ENCODE measurements at regions not wholly inside any gene's neighbourhood (a gene's known extent, or its start where the extent isn't known, plus 50 kb on each side); places are given as distances from the start of the nearest gene placed in this dataset.

- peaks cover 7% of the 10 kb centered on the region for H3K9me3 Mint-ChIP-seq
- H3K4me1 Mint-ChIP-seq = no peaks in the 10 kb centered on the region
- no peak overlapping the region for H3K27ac Mint-ChIP-seq
- no peak for ATAC-seq
- no peak overlapping the region for H3K4me3 Mint-ChIP-seq
- H3K36me3 Mint-ChIP-seq = no peaks in the 10 kb centered on the region
- H3K27me3 Mint-ChIP-seq = no peaks in the 10 kb centered on the region
These were observed 174.7 kb upstream of the LYZL1 start for GRCh38 chr10:29114141-29114540.

- ATAC-seq = no peak
- Mint-ChIP-seq H3K27ac (no peak overlapping the region), H3K4me1 (no peaks in the 10 kb centered on the region), H3K27me3 (no peaks in the 10 kb centered on the region), H3K9me3 (peaks cover 9% of the 10 kb centered on the region), H3K4me3 (no peak overlapping the region), H3K36me3 (no peaks in the 10 kb centered on the region)
These were observed 171.1 kb upstream of the LYZL1 start for GRCh38 chr10:29117781-29118180.

- ATAC-seq = no peak
- Mint-ChIP-seq H3K27ac (no peak overlapping the region), H3K9me3 (peaks cover 9% of the 10 kb centered on the region), H3K36me3 (no peaks in the 10 kb centered on the region), H3K27me3 (no peaks in the 10 kb centered on the region), H3K4me3 (no peak overlapping the region), H3K4me1 (no peaks in the 10 kb centered on the region)
These were observed 169.5 kb upstream of the LYZL1 start for GRCh38 chr10:29119374-29119773.

GRCh38 chr10:29120216-29120615, 168.7 kb upstream of the LYZL1 start:
- Mint-ChIP-seq H3K36me3 (no peaks in the 10 kb centered on the region), H3K27me3 (no peaks in the 10 kb centered on the region), H3K9me3 (peaks cover 9% of the 10 kb centered on the region), H3K27ac (no peak overlapping the region), H3K4me3 (no peak overlapping the region), H3K4me1 (no peaks in the 10 kb centered on the region)
- no peak for ATAC-seq

GRCh38 chr10:29124864-29125263, 164.0 kb upstream of the LYZL1 start:
- H3K27me3 Mint-ChIP-seq = no peaks in the 10 kb centered on the region
- no peaks in the 10 kb centered on the region for H3K36me3 Mint-ChIP-seq
- no peak overlapping the region for H3K27ac Mint-ChIP-seq
- H3K9me3 Mint-ChIP-seq = peaks cover 3% of the 10 kb centered on the region
- ATAC-seq = no peak
- no peak overlapping the region for H3K4me3 Mint-ChIP-seq
- no peaks in the 10 kb centered on the region for H3K4me1 Mint-ChIP-seq

GRCh38 chr10:29127037-29127700, 161.7 kb upstream of the LYZL1 start:
- Mint-ChIP-seq H3K4me1 (no peaks in the 10 kb centered on the region), H3K36me3 (no peaks in the 10 kb centered on the region), H3K4me3 (no peak overlapping the region), H3K27me3 (no peaks in the 10 kb centered on the region), H3K9me3 (no peaks in the 10 kb centered on the region), H3K27ac (no peak overlapping the region)
- no peak for ATAC-seq

GRCh38 chr10:29127731-29128130, 161.1 kb upstream of the LYZL1 start:
- Mint-ChIP-seq H3K27me3 (no peaks in the 10 kb centered on the region), H3K4me3 (no peak overlapping the region), H3K36me3 (no peaks in the 10 kb centered on the region), H3K9me3 (no peaks in the 10 kb centered on the region), H3K27ac (no peak overlapping the region), H3K4me1 (no peaks in the 10 kb centered on the region)
- no peak for ATAC-seq

- Mint-ChIP-seq H3K4me3 (no peak overlapping the region), H3K36me3 (no peaks in the 10 kb centered on the region), H3K9me3 (no peaks in the 10 kb centered on the region), H3K27me3 (no peaks in the 10 kb centered on the region), H3K27ac (no peak overlapping the region), H3K4me1 (no peaks in the 10 kb centered on the region)
- ATAC-seq = no peak
These were observed 158.6 kb upstream of the LYZL1 start for GRCh38 chr10:29130190-29130673.

- Mint-ChIP-seq H3K9me3 (peaks cover 2% of the 10 kb centered on the region), H3K27ac (no peak overlapping the region), H3K27me3 (no peaks in the 10 kb centered on the region), H3K36me3 (no peaks in the 10 kb centered on the region), H3K4me1 (no peaks in the 10 kb centered on the region), H3K4me3 (no peak overlapping the region)
- ATAC-seq = no peak
These were observed 156.8 kb upstream of the LYZL1 start for GRCh38 chr10:29131952-29132547.

GRCh38 chr10:29132551-29133111, 156.2 kb upstream of the LYZL1 start:
- no peaks in the 10 kb centered on the region for H3K36me3 Mint-ChIP-seq
- H3K27me3 Mint-ChIP-seq = no peaks in the 10 kb centered on the region
- no peaks in the 10 kb centered on the region for H3K4me1 Mint-ChIP-seq
- no peak overlapping the region for H3K4me3 Mint-ChIP-seq
- peaks cover 2% of the 10 kb centered on the region for H3K9me3 Mint-ChIP-seq
- no peak for ATAC-seq
- H3K27ac Mint-ChIP-seq = no peak overlapping the region

GRCh38 chr10:29135337-29135736, 153.5 kb upstream of the LYZL1 start:
- ATAC-seq = no peak
- H3K4me1 Mint-ChIP-seq = no peaks in the 10 kb centered on the region

GRCh38 chr10:29136411-29136810, 152.5 kb upstream of the LYZL1 start:
- H3K27ac Mint-ChIP-seq = no peak overlapping the region
- no peaks in the 10 kb centered on the region for H3K36me3 Mint-ChIP-seq
- H3K9me3 Mint-ChIP-seq = peaks cover 2% of the 10 kb centered on the region
- H3K27me3 Mint-ChIP-seq = no peaks in the 10 kb centered on the region
- H3K4me3 Mint-ChIP-seq = no peak overlapping the region
- no peaks in the 10 kb centered on the region for H3K4me1 Mint-ChIP-seq
- no peak for ATAC-seq

More at GRCh38 chr10:29135337-29135736, 153.5 kb upstream of the LYZL1 start:
- peaks cover 2% of the 10 kb centered on the region for H3K9me3 Mint-ChIP-seq
- no peak overlapping the region for H3K27ac Mint-ChIP-seq
- H3K4me3 Mint-ChIP-seq = no peak overlapping the region
- H3K36me3 Mint-ChIP-seq = no peaks in the 10 kb centered on the region
- no peaks in the 10 kb centered on the region for H3K27me3 Mint-ChIP-seq

GRCh38 chr10:29140151-29140550, 148.7 kb upstream of the LYZL1 start:
- H3K4me1 Mint-ChIP-seq = no peaks in the 10 kb centered on the region
- H3K4me3 Mint-ChIP-seq = no peak overlapping the region
- no peaks in the 10 kb centered on the region for H3K36me3 Mint-ChIP-seq
- peaks cover 2% of the 10 kb centered on the region for H3K9me3 Mint-ChIP-seq
- ATAC-seq = no peak
- H3K27ac Mint-ChIP-seq = no peak overlapping the region
- H3K27me3 Mint-ChIP-seq = peaks cover 9% of the 10 kb centered on the region

GRCh38 chr10:29140991-29141390, 147.9 kb upstream of the LYZL1 start:
- H3K4me3 Mint-ChIP-seq = no peak overlapping the region
- H3K36me3 Mint-ChIP-seq = no peaks in the 10 kb centered on the region
- no peaks in the 10 kb centered on the region for H3K4me1 Mint-ChIP-seq
- no peak overlapping the region for H3K27ac Mint-ChIP-seq
- peaks cover 2% of the 10 kb centered on the region for H3K9me3 Mint-ChIP-seq
- peaks cover 9% of the 10 kb centered on the region for H3K27me3 Mint-ChIP-seq
- ATAC-seq = no peak

GRCh38 chr10:29141761-29142160, 147.1 kb upstream of the LYZL1 start:
- Mint-ChIP-seq H3K36me3 (no peaks in the 10 kb centered on the region), H3K9me3 (peaks cover 2% of the 10 kb centered on the region), H3K27me3 (peaks cover 9% of the 10 kb centered on the region), H3K4me1 (no peaks in the 10 kb centered on the region), H3K27ac (no peak overlapping the region), H3K4me3 (no peak overlapping the region)
- ATAC-seq = no peak
